GM21825 (cell line): ENCODE measurements at regions not wholly inside any gene's neighbourhood (a gene's known extent, or its start where the extent isn't known, plus 50 kb on each side); places are given as distances from the start of the nearest gene placed in this dataset.

Experiments
- ATAC-seq: cut with Tn5 transposase; IDR thresholded peaks from one replicate; pipeline ENCODE4 v1.9.1; 2021; ENCODE audit warnings: mild to moderate bottlenecking, moderate library complexity; ENCODE audit not compliant: unreplicated experiment

DNA sequence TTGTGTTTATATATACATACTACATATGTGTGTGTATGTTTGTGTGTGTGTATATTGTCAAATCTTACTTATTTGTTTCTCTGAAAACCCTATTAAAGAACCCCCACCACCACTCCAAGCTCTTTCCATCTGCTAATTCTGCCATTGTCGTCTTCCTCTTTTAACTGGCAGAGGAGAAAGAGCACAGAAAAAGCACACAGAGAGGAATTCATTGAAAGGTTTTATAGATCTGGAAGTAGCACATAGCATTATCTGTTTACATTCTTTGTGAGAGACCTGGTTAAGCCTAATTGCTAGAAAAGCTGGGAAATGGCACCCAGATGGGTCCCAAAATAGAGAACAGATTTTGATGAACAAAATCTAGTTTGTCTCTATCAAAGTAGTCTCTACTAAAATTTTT lies 800.0 kb upstream of the PIK3C3 start:
- ATAC-seq, result no peak

GRCh38 chr18:41153871-41154270 lies 801.2 kb upstream of the PIK3C3 start:
- no peak for ATAC-seq

DNA sequence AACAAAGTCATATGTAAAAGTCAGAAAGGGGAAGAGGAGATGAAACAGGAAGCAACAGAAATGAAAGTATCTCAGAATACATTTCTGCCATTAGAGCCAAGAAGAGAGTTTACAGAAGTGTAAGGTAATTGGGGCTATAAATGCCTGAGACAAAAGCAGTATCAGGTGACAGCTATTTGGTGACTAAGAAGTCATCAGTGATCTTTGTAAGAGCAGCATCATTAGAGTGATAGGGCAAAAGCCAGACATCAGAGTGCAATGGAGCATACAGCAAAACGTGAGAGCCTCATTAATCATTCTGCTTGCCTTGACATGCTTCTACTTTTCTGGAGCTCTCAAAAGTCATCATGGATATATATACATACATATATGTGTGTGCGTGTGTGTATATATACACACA lies 804.7 kb upstream of the PIK3C3 start:
- no peak for ATAC-seq

DNA sequence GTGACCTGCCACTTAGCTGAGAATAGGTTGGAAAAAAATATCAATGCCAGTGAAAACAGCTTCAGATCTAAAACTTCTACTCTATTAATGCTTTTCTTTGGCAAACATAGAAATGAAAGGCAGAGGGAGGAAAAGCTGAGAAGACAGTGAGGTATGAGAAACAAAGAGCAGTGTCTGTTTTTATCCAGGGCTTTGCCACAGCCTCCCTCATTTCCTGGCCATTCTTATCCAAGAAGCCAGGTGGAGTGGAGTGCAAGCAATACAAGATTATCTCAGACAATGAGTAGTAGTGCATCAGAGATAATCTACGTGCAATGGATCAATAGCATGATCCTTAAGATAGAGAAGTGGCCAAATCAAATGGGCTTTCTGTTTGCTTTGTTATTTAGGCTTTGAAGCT lies 808.7 kb upstream of the PIK3C3 start:
- ATAC-seq, result no peak

DNA sequence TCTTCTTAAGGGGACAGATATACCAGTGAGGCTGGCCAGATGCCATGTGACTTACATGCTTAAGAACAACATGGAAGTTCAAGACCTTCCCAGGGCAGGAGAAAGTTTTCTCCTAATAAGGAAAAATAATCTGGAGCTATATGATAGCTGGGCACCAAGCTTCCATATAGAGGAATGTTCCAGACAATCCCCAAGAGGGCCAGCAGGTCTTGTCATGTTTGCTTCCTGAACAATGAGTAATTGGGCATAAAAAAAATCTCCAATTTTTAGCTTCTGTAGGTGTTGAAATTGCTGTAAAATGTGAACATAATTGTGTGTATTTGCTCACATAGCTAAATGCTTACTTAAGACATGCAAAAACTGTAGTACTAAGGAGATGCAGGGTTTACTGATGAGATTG lies 809.5 kb upstream of the PIK3C3 start:
- no peak for ATAC-seq

DNA sequence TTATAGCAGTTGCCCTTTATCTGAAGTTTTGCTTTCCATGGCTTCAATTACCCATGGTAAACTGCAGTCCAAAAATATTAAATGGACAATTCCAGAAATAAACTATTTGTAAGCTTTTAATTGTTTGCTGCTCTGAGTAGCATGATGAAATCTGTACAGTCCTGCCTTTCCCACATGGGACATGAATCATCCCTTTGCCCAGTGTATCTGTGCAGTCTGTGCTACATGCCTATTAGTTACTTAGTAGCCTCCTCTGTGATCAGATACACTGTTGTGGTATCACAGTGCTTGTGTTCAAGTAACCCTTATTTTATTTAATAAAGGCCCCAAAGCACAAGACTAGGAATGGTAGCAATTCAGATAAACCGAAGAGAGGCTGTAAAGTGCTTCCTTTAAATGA lies 810.6 kb upstream of the PIK3C3 start:
- no peak for ATAC-seq

DNA sequence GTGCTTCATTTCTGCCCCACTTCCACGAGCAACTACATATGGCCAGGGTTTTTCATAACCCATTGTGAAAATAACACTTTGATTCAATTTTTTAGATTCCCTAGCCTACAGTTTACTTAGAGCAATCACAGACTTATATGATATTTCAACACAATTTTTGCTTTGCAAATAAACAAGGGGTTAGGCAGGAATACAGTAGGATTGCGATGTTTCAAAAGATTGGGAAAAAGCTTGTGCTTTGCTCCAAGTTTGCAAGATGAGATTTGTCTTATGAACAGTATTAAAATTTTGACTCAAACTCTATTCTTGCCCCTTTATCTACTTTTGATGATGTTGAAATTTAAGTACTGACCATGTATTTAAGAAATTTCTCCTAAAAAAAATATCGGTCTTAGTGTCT lies 814.5 kb upstream of the PIK3C3 start:
- no peak for ATAC-seq

- ATAC-seq, result no peak
Measured at GRCh38 chr18:41135146-41135545, 819.9 kb upstream of the PIK3C3 start.

- no peak for ATAC-seq
Measured at GRCh38 chr18:41134426-41134825, 820.6 kb upstream of the PIK3C3 start.

DNA sequence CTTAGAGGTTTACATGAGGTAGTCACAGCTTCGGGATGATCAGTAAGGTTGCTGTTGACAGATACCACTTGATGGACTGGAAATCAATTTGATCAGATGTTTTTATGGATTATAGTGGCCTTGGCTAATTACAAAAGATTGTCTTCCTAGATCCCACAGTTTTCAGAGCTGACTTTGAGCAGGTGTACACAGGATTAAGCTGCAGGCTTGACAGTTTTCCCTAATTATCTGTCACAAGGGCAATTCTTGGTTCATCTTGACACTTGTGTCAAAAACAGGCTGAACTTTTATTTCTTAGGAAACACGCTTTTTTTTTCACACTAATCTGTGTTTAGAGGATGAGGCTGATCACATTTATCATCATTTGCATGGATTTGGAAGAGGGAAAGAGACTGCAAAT lies 824.0 kb upstream of the PIK3C3 start:
- ATAC-seq, result no peak

- no peak for ATAC-seq
Measured at GRCh38 chr18:41128545-41128944, 826.5 kb upstream of the PIK3C3 start.

DNA sequence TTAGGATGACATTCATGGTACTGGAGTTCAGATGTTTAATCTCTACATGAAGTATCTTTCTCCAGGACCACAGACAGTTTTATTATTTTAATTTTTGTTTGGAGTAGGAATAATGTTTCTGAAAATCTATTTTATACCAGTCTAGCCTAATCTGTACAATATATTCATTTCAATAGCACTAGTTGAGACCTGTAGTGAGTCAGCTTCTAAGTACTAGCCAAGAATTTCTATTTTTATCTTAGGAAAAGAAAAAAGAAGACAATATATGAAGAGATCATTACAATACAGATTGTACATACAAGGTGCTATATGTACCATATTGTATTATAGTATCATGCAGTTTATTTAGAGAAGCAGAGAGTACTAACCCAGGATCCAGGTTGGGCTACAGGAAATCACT lies 826.9 kb upstream of the PIK3C3 start:
- no peak for ATAC-seq

DNA sequence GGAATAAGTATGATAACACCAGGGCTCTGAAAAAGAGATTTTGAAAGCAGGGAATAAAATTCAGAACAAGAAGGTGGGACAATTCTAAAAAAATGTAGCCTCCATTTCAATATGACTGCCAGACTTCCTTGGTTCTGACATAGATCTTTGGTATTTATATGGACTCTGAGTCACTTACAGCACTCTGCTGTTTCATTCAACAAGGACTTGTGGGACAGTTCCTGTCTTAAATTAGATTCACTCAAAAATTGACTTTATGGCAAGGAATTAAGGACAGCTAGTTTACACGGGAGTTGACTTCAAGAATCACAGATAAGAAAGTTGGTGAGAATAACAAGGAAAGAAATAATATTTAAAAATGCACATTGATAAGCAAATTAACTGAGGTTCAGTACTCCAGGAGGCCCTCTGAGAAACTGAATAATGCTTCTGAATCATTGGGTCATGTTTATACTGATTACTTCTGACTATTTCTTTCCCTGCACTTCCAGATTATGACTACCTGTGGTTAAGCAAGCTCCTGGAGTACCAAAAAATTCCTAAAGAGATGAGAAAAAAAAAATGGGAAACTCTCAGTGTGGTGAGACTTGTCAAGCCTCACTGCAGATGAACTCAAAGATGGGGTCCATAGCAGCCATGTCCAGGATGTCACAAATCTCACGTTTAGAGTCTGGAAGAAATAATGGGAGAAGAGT lies 828.3 kb upstream of the PIK3C3 start:
- ATAC-seq, result no peak

DNA sequence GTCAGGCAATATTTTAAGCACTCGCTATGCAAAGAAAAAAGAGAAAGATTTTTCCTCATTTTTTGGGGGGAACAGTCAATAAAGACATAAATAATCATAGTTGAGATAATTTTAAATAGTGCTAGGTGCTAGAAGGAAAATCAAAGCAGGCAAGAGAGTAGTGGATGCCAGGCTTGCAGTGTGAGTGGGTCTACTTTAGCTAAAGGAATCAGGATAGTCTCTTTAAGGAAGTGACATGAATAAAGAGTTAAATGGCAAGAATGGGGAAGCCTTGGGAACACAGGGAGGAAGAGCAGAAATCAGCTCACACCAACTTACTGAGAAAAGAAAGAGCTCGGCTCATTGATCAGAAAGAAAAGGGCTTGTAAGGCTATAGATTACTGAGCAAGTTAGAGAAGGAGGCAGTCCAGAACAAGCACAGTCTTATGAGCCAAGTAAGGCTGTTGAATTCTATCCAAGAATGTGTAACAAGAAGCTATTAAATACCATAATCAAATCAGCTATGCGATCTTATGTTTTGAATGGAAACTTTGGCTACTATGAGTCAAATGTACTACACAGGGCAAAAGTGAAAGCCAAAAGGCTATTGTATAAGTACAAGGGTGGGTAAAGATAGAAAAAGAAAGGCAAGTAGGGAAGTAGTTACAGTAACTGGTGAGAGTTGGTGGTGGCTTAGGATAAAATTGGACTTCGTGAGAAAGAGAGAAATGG lies 833.8 kb upstream of the PIK3C3 start:
- ATAC-seq, result no peak

GRCh38 chr18:41119031-41119430 lies 836.0 kb upstream of the PIK3C3 start:
- ATAC-seq, result no peak

- ATAC-seq, result no peak
Measured at GRCh38 chr18:41113885-41114482, 841.0 kb upstream of the PIK3C3 start.

GRCh38 chr18:41099451-41099850 lies 855.6 kb upstream of the PIK3C3 start:
- ATAC-seq, result no peak

DNA sequence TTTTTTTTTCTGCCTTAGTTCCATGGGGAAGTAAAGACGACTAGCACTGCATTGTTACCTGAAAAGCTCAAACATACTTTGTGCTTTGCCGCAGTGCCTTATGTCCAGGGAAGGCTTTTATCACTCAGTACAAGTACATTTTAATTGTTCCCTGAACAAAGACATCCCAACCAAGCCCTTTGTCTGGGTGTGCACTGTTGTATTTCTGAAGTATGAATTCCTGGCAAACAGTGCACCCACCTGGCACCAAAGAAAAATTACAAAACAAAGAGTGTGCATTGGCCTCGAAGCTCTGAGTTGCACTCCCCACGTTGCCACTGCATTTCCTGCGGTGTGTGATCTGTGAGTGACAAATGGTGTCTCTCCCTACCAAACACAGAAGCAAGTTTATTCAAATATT lies 858.5 kb upstream of the PIK3C3 start:
- ATAC-seq, result no peak

- ATAC-seq, result no peak
Measured at GRCh38 chr18:41077076-41077475, 878.0 kb upstream of the PIK3C3 start.

DNA sequence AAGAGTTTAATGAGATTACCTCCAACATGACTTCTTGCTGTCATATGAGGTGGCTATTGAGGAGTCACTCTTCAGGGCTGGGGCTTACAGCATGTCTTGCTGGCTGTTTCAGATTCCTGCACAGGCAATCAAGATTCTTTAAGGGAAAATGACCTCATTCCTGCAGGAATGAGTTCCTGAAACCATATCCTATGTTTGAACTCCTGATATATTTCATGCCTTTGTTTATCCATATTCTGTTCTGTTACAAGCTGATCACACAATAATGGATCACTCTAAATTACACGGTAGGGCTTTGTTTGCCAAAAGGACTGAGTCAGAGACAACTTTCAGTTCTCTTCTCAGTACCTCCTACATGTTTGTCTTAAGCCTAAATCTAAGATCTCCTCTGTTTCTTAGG lies 879.8 kb upstream of the PIK3C3 start:
- ATAC-seq, result no peak

DNA sequence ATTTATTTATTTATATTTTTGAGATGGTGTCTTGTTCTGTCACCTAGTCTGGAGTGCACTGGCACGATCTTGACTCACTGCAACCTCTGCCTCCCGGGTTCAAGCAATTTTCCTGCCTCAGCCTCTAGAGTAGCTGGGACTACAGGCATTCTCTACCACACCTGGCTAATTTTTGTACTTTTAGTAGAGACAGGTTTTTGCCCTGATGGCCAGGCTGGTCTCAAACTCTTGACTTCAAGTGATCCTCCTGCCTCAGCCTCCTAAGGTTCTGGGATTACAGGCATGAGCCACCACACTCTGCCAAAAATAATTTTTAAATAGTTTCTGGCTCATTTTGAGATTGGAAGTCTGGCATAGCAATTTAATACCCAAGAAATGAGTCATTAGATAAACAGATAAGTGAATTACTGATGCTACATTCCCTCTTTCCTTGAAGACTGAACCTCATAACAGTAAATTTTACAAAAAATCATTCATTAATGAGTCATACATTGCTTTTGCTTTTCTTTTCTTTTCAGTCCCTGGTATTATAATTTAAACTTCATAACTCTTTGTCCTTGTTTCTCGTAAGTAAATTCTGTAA lies 881.6 kb upstream of the PIK3C3 start:
- ATAC-seq, result no peak

- ATAC-seq, result no peak
Measured at GRCh38 chr18:41072946-41073345, 882.1 kb upstream of the PIK3C3 start.
